HG02885 (cell line): ENCODE measurements at regions not wholly inside any gene's neighbourhood (a gene's known extent, or its start where the extent isn't known, plus 50 kb on each side); places are given as distances from the start of the nearest gene placed in this dataset.
"Not testable (repeated sequence)": the region's sequence is repeated elsewhere in the genome, so short reads cannot be mapped to it uniquely, and the experiment has no call there.

Source experiments
- ATAC-seq: cut with Tn5 transposase; IDR thresholded peaks from one replicate; pipeline ENCODE4 v1.9.1; 2021; ENCODE audit warnings: mild to moderate bottlenecking; ENCODE audit not compliant: unreplicated experiment, poor library complexity

GRCh38 chr22:25407226-25407858 is 157.1 kb upstream of the GRK3 start:
- no peak for ATAC-seq

- ATAC-seq, result no peak
These were observed 156.6 kb upstream of the GRK3 start for GRCh38 chr22:25407859-25408229.

- ATAC-seq, result no peak
These were observed 155.2 kb upstream of the GRK3 start for GRCh38 chr22:25409240-25409639.

- ATAC-seq, result no peak
These were observed 153.6 kb upstream of the GRK3 start for GRCh38 chr22:25410849-25411248.

- ATAC-seq, result no peak
These were observed 150.9 kb upstream of the GRK3 start for GRCh38 chr22:25413620-25414019.

GRCh38 chr22:25415731-25416130 is 148.7 kb upstream of the GRK3 start:
- not testable (repeated sequence) for ATAC-seq

GRCh38 chr22:25417826-25418225 is 146.6 kb upstream of the GRK3 start:
- not testable (repeated sequence) for ATAC-seq

GRCh38 chr22:25419247-25420113 is 145.0 kb upstream of the GRK3 start:
- ATAC-seq, result no peak

GRCh38 chr22:25420114-25420441 is 144.4 kb upstream of the GRK3 start:
- ATAC-seq, result not testable (repeated sequence)

- ATAC-seq, result no peak
These were observed 144.0 kb upstream of the GRK3 start for GRCh38 chr22:25420471-25420924.

GRCh38 chr22:25420925-25421904 is 143.3 kb upstream of the GRK3 start:
- no peak for ATAC-seq

- not testable (repeated sequence) for ATAC-seq
These were observed 137.8 kb upstream of the GRK3 start for GRCh38 chr22:25426530-25427308.

GRCh38 chr22:25431637-25432342 is 132.7 kb upstream of the GRK3 start:
- not testable (repeated sequence) for ATAC-seq

- not testable (repeated sequence) for ATAC-seq
These were observed 131.0 kb upstream of the GRK3 start for GRCh38 chr22:25433381-25433970.

- no peak for ATAC-seq
These were observed 126.9 kb upstream of the GRK3 start for GRCh38 chr22:25437414-25438160.

- no peak for ATAC-seq
These were observed 117.3 kb upstream of the GRK3 start for GRCh38 chr22:25447067-25447685.

- peak; percentile 78 for ATAC-seq
These were observed 116.6 kb upstream of the GRK3 start for GRCh38 chr22:25447686-25448434.
